Hepatic stellate cell (primary cell): ENCODE measurements at regions not wholly inside any gene's neighbourhood (a gene's known extent, or its start where the extent isn't known, plus 50 kb on each side); places are given as distances from the start of the nearest gene placed in this dataset.

Experiments used
- DNase-seq: peaks from one replicate; pipeline ENCODE4 v3.0.0; 2011; ENCODE audit warnings: low spot score

DNA sequence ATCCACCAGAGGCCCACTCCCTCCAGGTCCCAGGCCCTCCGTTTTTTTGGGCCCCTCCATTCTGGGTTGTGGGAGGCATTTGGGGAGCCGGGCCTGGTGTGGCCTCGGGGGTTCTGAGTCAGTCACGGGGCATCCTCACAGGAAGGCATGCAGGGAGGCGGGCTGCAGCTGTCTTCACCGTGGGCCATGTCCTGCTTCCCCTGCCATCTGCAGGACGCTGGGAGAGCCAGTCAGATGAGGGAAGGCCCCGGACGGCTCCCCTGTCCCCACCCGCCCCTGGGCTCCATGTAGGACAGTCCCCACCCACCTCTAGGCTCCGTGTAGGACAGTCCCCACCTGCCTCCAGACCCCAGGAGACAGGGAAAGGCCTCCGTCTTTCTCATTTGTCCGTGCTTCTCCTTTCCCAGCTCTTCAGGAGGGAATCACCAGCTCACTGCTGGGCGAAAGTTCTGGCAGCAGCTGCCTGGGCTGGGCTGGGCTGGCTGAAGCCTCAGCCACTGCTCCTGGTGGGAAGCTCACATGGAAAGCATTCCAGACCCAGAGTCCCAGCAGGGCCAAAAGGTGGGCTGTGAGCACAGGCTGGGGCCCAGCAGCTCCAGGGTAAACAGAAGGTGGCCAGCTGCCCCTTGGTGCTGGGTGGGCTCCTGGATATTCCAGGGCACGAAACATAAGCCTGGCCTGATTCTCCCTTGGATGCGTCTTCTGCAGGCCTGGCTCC, 217.8 kb downstream of the KIF26A start:
- DNase-seq = no peak

DNA sequence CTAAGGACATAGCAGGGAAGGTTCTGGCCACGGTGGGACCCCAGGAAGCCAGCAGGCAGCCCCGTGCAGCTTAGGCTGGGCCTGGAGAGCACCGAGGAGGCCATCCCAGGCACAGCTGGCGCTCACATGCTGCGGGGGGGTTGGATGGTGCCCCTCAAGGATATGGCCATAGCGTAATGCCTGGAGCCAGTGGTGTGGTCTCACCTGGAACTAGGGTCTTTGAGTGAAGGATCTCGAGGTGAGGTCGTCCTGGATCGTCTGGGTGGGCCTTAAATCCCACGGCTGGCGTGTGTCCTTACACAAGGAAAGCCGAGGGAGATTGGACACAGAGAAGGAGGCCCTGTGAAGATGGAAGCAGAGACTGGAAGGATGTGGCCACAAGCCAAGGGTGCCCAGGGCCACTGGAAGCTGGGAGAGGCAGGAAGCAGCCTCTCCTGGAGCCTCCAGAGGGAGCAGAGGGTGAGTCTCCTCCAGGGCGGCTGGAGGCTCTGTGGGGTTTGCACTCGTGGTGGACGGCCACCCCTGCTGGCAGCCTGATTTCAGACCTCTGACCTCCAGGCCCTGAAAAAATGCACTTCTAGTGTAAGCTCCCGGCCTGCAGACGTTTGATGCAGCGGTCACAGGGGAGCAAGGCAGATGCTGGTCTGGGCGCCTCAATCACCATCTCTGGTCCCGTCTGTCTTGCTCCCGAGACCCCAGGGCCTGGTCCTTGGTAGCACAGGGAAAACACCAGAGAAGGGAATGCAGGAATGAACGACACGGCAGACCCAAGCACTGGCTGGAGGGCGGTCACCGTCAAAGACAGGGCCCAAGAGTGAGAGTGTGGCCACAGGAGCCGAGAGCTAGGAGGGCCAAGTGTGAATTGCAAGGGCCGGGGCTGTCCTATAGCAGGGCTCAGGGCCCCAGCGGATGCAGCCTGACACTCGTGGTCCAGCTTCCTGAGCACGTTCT, 218.6 kb downstream of the KIF26A start:
- DNase-seq = no peak

DNA sequence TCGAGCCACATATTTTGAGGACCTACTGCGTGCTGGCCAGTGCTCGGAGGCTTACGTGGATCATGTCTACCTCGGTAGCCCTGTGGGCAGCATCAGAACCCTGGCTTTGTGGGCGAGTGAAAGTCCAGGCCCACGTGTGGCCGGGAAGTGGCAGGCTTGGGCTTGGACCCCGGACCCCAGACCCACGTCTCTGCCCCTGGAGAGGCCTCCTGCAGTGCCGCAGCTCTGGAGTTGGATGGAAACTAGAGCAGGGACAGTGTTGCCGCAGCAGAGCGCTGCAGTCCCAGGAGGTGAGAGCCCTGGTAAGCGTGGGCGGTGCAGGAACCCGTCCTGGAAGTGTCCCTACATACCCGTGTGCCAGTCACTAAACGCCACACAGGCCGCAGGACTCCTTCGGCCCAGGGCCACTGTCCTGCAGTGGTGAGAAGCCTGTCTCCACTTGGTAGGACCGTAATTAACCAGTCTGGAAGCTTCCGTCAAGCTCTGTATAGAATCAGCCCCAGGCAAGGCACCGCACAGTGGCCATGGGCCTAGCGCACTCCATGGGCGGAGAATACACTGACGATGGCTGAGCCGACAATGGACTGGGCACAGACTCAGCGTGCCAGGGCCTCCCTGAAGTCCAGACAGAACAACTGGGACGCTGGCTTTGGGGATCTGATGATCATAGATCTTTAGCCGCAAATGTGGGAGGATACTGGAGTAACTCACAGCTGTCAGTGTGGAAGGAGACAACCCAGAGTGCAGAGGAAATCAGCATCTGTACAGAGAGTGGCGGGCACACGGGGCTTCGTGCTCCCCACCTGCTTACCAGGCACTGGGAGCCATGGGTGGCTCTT, 219.5 kb downstream of the KIF26A start:
- DNase-seq = no peak

DNA sequence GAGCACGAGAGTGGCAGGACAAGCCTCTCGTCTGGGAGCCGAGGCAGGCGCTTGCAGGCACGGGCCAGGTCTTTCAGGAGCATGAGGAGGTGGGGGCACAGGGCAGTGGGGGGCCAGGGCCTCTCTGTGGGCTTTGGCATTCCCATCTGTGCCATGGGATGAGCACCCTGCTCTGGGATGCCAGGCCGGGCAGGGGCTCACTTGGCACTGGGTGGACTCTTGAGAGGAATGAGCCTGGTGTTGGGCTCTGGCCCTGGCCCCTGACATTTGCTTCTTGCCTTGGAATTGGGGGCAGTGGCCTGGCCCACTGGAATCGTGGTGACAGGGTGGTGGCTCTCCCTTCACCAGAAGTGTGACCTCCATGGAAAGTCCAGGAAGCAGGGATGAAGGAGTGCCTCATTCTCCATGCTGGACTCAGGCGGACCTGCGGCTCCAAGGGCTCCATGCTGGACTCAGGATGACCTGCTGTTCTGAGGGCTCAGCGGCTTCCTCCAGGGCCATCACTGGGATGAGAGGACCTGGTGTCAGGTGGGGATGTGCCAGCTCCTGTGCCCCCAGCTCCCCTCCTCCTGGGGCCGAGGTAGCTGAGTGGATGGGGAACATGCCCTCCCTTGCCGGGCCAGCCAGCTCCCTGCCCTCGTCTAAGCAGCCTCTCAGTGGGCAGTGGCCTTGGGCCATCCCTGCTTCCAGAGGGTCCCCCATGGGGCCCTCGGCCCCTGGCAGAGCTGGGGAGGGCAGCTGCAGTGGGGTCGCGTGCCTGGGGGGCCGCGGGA, 220.3 kb downstream of the KIF26A start:
- DNase-seq = no peak

DNA sequence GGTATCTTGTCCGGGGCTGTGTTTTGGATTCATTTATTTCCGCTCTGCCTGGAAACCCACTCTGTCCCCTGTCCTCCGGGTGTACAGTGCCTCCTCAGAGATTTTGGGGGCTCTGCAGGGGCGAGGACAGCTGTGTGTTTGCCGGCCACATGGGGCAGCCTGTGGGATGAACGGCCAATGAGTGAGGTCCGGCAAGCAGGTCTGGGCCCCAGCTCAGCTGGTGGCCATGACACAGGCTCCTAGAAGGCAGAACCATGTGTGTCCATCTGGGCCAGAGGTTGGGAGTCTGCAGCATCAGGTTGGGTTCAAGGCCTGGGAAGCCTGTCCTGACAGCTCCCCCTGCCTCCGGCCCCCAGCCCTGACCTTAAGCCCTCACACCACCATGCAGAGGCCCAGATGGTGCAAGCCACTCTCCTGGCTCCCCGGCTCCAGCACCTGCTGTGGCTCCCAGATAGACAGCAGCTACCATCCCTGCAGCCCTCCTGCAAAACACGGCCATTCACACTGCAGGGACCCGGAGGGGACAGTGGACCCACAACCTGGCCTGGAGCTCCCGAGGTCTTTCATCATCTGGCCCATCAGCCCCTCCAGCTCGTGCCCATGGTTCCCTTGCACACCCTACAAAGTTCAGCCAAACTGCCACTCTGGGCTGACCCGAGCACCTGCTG, 220.1 kb upstream of the C14orf180 start:
- DNase-seq = no peak

DNA sequence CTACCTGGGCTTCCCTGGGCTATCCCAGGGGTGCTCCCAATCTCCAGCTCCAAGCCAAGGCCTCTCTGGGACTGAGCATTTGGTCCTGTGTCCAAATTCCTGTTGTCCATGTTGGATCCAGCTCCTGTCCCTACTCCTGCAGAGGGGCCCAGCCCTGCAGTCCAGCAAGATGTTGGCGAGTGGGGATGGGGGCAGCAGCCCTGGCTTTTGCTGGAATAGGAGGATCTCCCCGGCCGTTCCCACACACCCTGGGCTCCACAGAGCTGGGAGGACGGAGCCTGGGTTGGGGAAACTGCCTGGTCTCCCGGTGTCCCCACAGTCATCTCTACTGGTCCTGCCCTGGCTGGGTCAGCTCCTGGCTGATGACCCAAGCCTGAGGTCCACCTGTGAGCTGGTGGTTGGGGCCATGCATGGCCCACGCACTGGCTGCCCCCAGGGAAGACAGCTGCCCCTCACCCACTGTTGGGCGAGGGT, 219.6 kb upstream of the C14orf180 start:
- DNase-seq = no peak

DNA sequence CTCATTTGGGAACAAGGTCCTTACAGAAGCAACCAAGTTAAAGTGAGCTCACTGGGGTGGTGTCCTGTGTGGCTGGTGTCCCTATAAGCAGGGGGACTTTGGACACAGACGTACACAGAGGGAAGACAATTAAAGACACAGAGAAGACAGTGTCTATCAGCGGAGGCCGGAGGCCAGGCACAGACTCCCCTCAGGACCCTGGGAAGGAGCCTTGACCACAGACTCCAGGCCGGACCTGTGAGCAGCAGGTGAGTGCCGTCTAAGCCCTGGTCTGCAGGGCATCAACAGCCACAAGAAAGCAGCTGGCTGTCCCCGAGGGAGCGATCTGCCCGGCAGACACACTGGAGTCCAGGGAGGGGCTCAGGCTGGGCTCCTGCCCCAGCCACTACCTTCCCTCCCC, 219.1 kb upstream of the C14orf180 start:
- DNase-seq = no peak

DNA sequence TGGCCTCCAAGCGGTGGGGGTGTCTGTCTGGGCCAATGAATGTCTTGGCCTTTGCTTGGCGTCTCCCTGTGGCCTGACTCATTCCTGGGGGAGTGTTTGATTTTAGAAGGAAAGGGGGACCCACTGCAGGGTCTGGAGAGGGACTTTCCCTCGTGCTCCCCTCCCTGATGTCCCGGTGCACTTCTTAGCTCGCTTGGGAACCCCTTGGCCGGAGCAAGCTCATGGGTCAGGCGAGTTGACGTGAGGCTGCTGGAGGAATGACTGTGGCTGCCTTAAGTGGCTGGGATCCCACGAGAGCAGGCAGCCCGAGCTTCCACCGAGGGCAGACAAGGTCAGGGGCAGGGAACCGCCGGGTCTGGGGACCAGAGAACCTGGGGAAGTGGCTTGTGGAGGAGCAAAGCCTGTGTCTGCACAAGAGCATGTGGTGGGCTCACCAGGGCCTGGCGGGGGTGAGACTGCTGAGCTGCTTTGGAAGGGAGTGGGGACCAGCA, 218.4 kb upstream of the C14orf180 start:
- DNase-seq = no peak

DNA sequence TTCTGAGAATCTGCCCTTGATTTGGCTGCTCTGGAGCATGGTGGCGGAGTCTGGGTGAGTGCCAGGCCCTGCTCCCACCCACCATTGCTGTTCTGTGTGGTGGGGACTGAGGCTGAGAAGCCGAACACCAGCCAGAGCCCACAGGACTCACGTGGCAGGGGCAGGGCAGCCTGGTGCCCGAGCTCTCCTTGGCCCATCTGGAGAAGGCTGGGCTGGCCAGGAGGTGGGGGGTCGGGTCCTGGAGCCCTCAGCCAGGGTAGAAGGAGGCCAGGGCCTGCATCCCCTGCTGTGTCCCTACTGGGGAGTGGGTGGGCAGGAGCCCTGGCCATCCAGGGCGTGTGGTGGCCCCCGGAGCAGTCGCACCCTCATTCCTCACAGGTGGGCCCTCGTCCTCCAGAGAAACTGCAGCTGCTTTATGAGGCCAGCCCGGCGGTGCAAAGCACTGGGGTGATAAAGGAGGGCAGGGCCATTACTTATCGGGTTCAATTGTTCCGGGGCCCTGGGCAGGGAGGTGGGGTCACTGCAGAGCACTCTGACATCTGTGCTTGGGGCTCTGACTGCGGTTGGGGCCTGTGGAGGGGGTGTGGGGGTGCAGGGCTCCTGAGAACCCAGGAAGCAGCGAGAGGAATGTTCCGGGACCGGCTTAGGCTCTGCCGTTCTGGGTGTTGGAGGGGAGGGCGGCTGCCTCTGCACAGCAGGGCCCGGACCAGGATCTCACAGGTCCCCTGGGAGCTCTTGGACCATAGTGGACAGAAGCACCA, 217.5 kb upstream of the C14orf180 start:
- no peak for DNase-seq

DNA sequence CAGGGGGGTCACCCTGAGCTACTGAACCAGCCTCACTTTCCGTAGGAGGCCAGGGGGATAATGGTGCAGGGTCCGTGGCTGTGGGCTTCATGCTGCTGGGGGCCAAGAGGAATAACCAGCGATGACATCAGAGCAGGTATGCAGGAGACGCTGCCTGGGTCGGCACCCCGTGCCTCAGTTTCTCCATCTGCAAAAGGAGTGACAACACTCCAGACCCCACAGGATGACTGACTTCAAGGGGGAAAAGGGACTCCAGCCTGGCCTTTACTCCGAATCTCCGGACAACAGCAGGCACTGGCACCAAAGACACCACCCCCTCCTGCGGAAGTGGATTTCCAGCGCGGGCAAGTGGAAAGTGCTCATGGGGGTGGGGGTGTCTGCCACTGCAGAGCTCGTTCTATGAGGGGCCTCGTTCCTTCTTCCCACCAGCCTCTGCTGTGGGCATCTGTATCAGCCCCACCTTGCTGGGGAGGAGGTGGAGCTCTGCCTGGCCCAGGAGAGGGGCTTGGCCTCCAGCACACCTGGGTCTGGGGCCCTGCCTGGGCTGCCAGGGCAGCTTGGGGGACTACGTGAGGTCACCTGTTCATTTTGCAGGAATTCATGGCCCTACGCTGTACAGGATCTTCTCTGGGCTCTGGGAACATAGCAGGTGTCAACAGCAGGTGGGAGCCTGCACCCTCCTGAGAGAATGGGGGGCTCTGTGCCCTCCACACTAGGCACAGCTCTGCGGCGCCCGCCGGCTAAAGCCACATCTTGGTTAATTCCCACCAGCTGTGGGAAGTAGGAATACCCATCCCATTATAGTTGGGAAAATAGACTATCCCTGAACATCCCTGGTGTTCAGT, 216.6 kb upstream of the C14orf180 start:
- no peak for DNase-seq

DNA sequence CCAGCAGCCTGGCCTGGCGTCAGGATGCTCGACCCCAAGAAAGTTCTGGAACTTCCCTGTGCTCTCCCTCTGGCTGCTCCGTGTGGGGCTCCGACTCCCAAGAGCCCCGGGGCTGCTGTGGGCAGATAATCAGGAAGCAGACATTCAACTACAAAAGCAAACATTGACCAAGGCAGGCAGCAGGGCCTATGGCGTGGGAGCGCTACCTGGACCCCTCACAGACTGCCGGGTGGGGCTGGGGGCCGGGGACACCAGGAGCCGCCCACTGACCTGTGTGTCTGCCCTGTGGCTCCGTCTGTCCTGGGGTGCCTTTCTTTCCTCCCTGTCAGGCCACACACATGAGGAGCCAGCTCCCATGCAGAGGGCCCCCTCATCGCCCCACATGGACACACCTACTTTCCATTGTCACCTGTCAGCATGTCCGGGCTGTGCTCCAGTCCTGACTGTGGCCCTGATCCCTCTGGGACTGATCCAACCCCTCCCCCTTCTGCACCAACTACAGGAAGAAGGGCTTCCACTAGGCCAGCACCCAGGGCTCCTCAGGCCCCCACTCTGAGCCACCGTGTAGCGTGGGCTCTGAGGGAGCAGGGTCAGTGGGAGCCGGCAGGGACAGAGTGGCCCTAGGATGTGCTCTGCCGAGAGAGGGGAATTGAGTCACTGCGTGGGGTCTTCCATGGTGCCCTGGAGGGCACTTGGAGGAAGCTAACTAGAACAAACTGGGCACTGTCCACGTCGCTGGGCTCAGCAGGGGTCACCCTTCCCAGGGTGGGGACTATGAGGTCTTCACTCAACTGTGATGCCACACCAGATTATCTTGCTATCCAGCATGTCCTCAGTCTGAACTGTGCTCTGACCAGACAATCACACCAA, 215.4 kb upstream of the C14orf180 start:
- DNase-seq = no peak

DNA sequence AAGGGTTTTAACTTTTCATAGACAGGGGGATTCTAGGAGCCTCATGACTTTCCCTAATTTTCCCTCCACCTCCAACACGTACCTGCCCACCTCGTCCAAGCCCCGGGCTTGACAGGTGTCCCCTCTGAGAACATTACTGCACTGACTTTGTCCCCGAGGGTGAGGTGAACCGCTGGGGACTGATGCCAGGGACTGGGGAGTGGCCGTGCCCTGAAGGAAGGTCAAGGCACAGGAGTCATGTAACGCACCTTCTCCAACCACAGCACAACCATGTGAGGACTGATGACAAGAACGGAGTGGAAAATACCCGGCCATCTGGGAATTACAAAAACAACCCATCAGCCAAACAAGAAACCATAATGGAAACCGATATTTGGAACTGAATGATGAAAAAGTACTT, 214.7 kb upstream of the C14orf180 start:
- DNase-seq = no peak

DNA sequence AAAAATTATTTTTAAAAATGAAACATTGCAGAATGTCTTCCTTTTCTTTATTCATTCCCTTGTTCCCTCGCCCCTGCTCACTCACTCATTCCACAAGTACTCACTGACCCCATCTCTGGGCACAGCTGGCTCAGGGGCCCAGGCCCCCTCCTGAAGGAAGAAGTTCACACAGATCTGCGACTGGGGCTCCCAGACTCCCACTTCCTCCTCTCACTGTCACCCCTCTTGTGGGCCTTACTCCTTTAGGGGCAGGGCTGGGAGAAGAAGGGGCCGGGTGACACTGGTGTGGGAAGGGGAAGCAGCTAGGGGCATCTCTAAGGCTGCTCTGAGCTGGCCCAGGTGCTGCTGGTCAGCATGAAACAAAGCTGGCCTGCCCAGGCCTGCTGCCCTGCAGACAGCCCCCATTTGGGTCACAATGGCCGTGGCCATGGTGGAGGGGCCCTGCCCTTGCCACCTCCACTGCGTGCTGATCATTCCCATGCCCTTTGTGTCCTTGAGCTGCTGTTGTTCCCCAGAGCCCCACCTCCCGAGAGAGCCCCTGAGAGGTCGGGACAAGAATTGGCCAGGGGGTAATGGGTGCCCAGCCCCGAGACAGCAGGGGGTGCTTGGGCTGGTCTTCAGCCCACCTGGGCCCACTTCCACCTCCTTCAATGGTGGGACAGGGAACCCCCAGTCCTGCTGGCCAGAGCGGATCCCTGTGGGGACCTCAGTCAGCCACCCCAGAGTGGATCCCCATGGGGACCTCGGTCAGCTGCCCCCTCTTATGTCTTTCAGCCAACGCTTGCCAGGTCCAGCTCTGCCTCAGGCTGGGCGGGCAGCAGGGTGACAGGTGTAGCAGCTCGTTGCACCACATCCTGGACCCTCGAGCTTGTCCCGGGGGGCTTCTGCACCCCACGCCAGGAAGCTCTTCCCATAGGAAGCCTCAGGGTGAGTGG, 212.4 kb upstream of the C14orf180 start:
- DNase-seq = no peak

DNA sequence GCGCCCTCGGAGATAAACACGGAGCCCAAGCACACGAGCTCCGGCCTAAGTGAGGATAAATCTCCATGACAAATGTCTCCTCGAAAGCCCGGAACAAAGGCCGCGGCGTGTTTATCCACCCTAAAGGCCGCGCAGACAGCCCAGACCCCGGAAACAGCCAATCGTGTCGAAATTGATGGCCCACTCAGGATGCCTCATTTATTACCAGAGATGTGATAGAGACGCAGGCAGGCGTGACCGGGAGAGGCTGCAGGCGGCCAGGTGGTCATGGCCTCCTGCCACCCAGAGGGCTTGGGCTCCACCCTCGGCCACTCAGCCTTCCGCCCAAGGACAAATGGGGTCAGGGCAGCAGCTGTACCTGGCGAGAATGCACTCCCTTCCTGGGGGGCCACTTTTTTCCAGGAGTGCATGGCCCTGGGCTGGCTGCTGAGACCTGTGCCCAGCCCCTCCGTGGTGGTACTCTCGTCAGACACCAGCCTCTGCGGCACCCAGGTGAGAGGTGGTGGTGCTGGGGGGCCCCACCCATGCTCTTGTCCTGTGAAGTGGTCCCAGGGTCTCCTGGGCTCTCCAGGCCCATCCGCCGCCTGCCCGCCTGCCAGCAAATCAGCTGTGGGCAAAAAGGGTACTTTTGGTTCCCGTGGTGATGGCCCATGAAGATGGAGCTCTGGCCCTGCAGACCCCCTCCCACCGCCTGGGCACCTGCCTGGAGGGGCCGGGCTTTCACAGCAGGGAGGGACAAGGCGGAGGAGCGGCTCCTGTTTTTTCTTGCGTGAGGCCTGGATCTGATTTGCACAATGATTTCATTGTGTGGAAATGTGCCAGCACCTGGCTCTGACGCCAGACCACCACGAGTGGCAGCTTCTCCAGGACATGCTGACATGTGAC, 211.5 kb upstream of the C14orf180 start:
- DNase-seq = no peak

DNA sequence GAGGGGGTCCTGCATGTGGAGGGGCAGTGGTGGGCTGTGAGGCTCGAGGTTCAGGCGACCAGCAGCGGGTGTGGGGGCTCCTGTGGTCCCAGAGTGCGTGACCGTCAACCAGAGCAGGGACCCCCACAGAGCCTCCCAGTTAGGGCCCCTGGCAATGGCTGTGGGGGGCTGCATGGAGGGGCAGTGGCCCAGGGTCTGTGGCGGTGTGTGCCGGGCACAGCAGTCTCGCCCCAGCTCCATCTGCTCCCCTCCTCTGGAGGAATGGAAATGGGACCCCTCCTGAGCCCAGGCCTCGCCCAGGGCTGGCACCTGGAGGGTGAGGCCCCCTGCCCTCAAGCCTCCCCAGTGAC, 210.8 kb upstream of the C14orf180 start:
- no peak for DNase-seq

DNA sequence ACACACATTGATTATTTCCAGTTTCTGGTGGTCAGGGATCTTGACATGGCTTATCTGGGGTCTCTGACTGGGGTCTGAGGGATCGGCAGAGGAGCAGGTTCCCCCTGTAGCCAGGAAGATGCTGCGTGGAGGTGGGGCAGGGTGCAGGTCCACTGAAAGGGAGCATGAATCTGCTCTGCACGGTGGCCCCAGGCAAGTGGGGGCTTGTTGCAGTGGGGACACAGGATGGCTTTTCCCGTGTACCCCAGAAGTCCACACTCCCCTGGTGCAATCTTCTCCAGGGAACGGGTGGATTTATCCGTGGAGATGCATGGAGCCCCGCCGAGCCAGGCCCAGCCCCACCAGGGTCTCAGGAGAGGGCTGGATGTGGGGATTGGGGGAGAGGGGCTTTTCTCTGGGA, 210.4 kb upstream of the C14orf180 start:
- no peak for DNase-seq
